GM21423 (cell line): ENCODE measurements at regions not wholly inside any gene's neighbourhood (a gene's known extent, or its start where the extent isn't known, plus 50 kb on each side); places are given as distances from the start of the nearest gene placed in this dataset.
"Not testable (repeated sequence)": the region's sequence is repeated elsewhere in the genome, so short reads cannot be mapped to it uniquely, and the experiment has no call there.

Source experiments
- ATAC-seq: cut with Tn5 transposase; IDR thresholded peaks from one replicate; pipeline ENCODE4 v1.9.1; 2021; ENCODE audit warnings: mild to moderate bottlenecking, moderate library complexity; ENCODE audit not compliant: unreplicated experiment

DNA sequence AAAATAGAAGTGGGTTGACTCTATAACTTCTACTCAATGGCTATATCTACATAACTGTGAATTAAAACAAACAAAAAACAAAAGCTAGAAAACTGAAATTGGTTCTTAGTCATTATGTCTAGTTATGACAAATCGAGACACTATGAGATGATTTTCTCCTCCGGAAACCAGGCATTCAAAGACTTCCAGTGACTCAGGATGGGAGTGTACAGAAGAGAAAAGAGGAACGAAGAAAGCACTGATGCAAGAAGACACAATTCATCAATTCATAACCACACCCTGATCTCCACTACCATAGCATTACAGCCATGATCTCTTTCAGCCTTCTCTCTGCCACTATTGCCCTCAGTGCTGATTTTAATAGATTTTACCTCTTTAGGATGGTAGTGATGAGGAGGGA is 253.6 kb downstream of the CBLL2 start:
- peak; percentile 99 for ATAC-seq

GRCh38 chrX:22527302-22527701 is 254.6 kb downstream of the CBLL2 start:
- no peak for ATAC-seq

GRCh38 chrX:22533898-22534297 is 261.2 kb downstream of the CBLL2 start:
- no peak for ATAC-seq

DNA sequence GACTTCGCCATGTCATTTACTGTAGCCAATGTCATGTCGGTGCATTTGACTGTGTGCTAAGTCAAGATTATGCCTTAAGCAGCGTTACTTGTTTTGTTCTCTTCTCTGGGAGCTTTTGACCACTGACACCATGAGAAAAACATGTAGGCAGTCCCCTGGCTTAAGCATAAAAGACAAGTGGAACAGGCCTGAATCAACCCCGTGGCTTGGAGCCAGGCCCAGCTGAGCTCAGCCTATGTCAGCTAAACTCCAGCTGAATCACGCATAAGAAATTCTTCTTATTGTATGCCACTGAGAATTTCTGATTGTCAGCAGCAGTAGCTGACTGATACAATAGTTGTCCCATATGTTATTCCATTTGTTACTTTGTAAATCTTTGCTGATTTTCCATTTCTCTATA is 261.9 kb downstream of the CBLL2 start:
- ATAC-seq, result no peak

DNA sequence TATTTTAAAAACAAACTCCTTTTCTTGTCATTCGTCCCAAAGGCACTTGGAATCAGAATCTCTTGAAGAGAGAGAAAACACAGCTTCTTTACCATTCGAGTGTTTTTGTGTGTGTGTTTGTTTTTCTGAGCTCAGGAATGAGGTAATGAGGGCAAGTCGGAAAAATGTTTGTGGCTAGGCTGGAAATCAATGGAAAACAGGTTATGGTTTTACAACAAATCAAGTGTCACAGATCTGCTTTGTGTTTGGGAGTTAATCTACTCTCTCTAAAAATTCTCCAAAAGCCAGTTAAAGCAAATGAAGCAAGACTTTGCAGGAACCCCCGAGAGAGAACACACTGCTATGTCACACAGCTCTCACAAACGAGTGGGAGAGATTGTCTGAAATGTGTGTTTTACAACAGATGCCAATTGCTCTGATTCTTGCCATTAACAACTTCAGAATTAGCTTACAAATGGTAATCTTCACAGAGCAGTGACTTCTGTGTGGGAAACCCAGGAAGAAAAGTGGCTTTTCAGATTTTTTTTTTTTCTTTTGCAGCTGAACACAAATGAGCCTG is 264.1 kb downstream of the CBLL2 start:
- no peak for ATAC-seq

DNA sequence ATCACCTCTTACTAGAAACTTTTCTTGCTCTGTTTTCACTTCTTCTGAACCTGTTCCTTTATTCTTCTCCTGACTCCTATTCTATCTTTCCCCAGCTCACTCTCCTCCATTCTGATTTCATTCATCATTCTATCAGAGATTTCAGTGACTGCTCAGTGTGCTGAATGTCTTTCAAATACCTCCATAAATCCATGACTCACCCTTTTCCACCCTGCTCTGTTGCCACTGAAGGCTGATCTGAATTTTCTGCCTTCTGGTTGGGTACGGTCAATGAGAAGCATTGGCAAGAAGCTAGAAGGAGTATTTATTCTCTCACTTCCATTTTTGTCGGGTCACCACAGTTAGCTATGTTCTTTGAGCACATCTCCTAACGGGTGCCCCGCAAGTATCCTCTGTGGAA is 265.9 kb downstream of the CBLL2 start:
- ATAC-seq, result no peak

DNA sequence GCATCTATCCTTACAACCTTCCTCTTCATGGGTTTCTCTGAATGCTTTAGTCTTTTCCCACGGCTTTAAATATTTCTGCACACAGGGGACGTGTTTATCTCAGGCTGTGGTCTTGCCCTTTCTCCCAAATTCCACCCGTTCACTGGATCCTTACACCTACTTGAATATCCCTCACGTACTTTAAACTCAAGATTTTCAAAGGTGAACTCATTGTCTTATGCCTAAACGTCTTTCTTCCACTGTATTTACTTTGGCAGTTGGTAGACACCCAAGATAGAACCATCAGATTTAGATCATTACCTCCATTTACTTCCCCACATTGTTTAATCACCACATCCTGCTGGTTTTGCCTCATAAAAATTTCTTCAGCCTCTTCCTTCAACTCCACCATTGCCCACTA is 269.2 kb downstream of the CBLL2 start:
- no peak for ATAC-seq

DNA sequence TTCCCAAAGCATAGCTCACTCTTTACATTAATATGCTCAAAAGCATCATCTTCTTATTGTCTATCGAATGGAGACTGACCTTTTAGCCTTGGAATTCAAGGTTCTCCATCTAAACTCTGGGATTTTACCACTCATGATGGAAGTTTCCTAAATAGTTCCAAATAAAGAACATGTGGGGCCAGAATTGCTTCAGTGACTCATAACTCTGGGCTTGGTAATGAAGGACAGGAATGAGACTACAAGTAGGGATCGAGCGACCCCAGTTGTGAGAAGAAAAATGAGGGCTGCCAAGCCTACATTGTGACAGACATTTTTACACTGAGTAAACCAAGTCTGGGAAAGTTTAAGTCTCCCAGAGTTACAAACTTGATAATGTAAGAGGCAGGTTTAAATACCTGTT is 269.9 kb downstream of the CBLL2 start:
- ATAC-seq, result no peak

- no peak for ATAC-seq
Observed at GRCh38 chrX:22559506-22559905, 286.8 kb downstream of the CBLL2 start.

DNA sequence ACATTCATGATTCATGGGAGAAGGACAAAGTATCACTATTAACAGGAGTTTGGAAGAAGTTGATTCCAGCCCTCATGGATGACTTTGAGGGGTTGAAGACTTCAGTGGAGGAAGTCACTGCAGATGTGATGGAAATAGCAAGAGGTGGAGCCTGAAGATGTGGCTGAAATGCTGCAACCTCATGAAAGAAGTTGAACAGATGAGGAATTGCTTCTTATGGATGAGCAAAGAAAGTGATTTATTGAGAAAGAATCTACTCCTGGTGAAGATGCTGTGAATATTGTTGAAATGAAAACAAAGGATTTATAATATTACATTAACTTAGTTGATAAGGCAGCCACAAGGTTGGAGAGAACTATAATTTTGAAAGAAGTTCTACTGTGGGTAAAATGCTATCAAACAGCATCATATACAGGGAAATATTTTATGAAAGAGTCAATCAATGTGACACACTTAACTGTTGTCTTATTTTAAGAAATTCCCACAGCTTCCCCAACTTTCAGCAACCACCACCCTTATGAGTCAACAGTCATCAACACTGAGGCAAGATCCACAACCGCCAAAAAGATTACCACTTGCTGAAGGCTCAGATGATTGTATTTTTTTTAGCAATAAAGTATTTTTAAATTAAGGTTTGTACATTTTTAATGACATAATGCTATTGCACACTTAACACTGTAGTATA is 302.6 kb downstream of the CBLL2 start:
- no peak for ATAC-seq

- ATAC-seq, result no peak
Observed at GRCh38 chrX:22577181-22577580, 304.5 kb downstream of the CBLL2 start.

DNA sequence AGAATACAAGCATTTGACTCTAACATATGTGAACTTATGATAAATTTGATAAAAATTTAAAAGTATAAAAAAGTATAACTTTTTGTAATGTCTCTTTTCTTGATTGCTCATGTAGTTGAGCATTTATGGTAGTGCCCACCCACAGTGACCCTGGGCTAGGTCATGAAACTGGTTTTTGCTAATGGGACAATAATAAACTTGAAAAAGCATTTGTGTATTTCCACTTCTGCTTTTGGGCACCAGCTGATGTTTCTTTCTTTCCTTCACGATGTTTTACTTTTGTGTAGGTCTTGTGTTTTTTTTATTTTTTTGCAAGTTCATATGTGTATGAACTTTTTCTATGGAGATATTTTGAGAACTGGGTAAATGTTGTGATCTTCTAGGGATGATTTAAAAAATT is 313.1 kb downstream of the CBLL2 start:
- ATAC-seq, result peak; percentile 52

DNA sequence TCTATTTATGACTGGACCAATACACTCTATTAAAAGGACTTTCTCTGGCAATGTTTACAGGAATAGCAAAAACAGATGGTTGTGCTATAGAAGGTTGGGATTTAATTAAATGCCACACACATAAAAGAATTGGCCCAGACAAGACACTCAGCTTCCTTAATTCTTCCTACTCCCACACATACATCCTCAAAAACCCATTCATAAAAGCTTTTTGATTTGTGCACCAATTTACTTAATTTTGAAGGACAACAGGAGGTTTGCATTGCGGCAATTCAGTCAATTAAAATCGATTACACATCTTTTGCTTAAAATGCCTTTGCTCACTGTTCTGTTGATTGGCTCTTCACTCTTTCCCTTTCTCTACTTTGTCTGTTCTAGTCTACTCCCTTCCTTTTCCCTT is 317.1 kb downstream of the CBLL2 start:
- ATAC-seq, result no peak

- no peak for ATAC-seq
Observed at GRCh38 chrX:22594766-22595165, 322.1 kb downstream of the CBLL2 start.

GRCh38 chrX:22603060-22603459 is 330.3 kb downstream of the CBLL2 start:
- ATAC-seq, result no peak

DNA sequence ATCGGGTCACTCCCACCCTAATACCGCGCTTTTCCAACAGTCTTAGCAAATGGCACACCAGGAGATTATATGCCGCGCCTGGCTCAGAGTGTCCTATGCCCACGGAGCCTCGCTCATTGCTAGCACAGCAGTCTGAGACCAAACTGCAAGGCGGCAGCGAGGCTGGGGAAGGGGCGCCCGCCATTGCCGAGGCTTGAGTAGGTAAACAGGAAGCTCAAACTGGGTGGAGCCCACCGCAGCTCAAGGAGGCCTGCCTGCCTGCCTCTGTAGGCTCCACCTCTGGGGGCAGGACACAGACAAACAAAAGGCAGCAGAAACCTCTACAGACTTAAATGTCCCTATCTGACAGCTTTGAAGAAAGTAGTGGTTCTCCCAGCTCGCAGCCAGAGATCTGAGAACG is 336.7 kb downstream of the CBLL2 start:
- not testable (repeated sequence) for ATAC-seq

DNA sequence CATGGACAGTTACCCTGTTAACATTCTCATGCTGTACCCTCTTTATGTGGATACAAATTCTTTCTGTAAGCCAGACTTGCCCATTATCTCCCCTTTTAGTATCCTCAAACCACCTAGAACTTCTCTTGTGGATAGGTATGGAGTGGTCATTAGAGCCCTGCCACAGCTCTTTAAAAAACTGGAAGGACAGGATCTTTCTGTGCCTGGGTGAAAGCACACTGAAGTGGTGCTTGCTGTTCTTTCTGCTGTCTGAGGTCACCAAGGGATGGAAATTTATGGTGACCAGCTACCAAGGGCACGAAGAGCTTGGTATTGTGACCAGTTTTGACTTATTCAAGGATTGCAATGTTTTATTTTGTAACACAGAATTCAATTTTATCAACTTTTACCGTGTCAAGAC is 344.2 kb downstream of the CBLL2 start:
- no peak for ATAC-seq

DNA sequence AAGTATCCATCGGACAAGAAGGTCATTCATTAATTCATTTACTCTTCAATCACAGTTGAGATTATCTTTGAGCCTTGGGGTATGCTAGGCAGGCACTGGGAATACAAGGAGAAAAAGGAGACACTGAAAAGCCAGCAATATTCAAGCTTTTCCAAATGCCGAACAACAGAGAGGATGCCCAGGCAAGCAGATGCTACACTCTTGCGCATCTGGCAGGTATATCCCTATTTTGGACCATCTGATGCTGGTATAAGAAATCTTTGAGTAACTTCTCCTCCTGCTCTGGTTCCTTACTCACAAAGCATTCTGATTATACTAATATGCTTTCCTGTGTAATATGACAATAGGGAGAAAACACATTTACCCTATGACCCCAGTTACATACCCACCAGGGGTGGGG is 354.9 kb downstream of the CBLL2 start:
- ATAC-seq, result no peak

DNA sequence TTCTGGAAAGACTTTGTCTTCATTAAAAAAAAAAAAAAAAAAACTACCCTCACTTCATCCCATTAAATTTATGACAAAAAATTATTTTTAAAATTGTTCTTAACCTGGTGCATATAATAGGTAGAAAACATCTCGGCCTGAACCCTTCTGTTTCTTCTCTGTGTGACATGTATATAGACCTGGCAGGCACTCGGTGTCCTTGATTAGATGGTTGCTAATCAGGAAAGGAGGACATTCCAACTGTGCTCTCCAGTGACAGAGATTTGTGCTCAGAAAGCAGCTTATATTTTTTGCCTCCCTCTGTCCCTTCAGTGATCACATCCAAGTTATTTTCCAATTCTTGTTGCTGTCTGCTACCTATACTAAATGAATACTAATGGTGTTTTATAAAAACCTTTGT is 355.6 kb downstream of the CBLL2 start:
- no peak for ATAC-seq

DNA sequence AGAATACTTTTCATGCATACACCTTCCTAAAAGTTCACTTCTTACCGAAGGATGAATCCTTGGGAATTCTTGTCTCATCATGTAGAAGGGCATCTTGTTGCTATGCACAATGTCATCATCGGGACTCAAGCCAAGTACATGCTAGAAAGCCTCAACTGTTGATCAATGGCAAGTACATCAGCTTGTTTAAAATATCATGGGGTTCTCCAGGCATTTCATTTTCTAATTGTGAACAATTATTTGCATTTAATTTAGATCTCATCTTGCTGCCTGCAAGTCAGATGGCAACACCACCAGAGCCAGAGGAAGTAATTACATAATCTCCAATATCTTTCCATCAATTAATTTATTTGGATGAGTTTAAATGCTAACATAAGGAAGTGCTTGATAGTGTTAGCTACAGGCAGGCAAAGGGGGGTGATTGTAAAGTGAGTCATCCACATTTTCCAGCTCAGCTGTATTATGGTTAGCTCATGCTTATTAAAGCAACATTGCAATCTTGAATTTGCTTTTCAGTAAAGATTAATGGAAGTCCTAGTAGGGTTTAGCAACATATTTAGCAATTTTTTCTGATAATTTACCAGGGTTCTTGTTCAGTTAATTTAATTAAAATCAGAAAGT is 356.5 kb downstream of the CBLL2 start:
- no peak for ATAC-seq

- no peak for ATAC-seq
Observed at GRCh38 chrX:22634083-22634482, 361.4 kb downstream of the CBLL2 start.

DNA sequence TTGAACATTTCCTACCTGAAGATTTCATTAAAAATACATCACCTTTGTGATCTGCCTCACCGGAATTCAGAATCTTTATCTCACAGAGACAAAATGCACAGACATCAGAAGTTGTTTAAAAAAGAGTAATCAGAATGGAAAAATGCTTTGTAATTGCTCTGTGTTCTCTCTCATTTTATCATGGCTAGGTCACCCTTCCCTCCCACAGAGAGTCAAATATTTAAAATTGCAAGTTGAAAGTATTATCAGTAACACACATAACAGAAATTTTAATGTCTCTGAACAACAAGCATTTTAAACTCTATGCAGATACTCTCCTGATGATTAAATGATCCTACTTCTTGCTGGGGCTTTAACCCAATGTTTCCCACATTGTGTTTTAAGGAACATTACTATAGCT is 362.0 kb downstream of the CBLL2 start:
- no peak for ATAC-seq

GRCh38 chrX:22648281-22648680 is 351.5 kb upstream of the DDX53 start:
- no peak for ATAC-seq
